OCI-LY7 (cell line): ENCODE measurements at regions not wholly inside any gene's neighbourhood (a gene's known extent, or its start where the extent isn't known, plus 50 kb on each side); places are given as distances from the start of the nearest gene placed in this dataset.

Source experiments
- BruUV-seq: library from RNA; stranded (reverse); fragments of 400-500 nt; replicated peaks from 2 replicates; lab custom pipeline; 2021; lab: Mats Ljungman, UMichigan
- CTCF ChIA-PET: fragments of 300-600 bp; sonication (Branson Sonifier 250); formaldehyde crosslinking; loops from one replicate; lab custom pipeline; 2022; ENCODE audit warnings: antibody characterized with exemption; ENCODE audit not compliant: unreplicated experiment; lab: Charles Lee
- POLR2A ChIA-PET: fragments of 300-600 bp; sonication (Branson Sonifier 250); formaldehyde crosslinking; loops from one replicate; lab custom pipeline; 2022; ENCODE audit warnings: antibody characterized with exemption; lab: Charles Lee
- DNase-seq: peaks from one replicate; pipeline ENCODE4 v3.0.0-alpha.2; 2015; ENCODE audit warnings: low spot score
- H2AFZ ChIP-seq: fragments of 200-600 bp; sonication (generic), shearing (Covaris generic); 2 replicates; pipeline ENCODE4 v1.6.1; 2014; ENCODE audit warnings: mild to moderate bottlenecking, antibody characterized with exemption, low read length, moderate library complexity
- H3K27ac ChIP-seq: fragments of 200-600 bp; sonication (generic); 2 replicates; pipeline ENCODE4 v1.5.1; 2014; ENCODE audit warnings: mixed run types, low read depth, mild to moderate bottlenecking, moderate library complexity, low read length, inconsistent platforms; ENCODE audit not compliant: poor library complexity, severe bottlenecking
- H3K36me3 ChIP-seq: fragments of 200-600 bp; sonication (generic); 2 replicates; pipeline ENCODE4 v1.6.1; 2014; ENCODE audit warnings: mild to moderate bottlenecking, antibody characterized with exemption, low read length, moderate library complexity, mixed read lengths; ENCODE audit not compliant: insufficient read depth
- H3K4me1 ChIP-seq: fragments of 200-600 bp; sonication (generic); 2 replicates; pipeline ENCODE4 v1.5.1; 2014; ENCODE audit warnings: mild to moderate bottlenecking, low read length; ENCODE audit not compliant: insufficient read depth, poor library complexity, severe bottlenecking
- H3K4me2 ChIP-seq: fragments of 200-600 bp; sonication (generic); 2 replicates; pipeline ENCODE4 v1.6.1; 2014; ENCODE audit warnings: mild to moderate bottlenecking, low read length
- H3K4me3 ChIP-seq: fragments of 200-600 bp; sonication (generic); 2 replicates; pipeline ENCODE4 v1.5.1; 2014; ENCODE audit warnings: mild to moderate bottlenecking, low read depth, low read length; ENCODE audit not compliant: poor library complexity, severe bottlenecking
- H3K79me2 ChIP-seq: fragments of 200-600 bp; sonication (generic); 2 replicates; pipeline ENCODE4 v1.6.1; 2016; ENCODE audit warnings: low read depth, mild to moderate bottlenecking, low read length, moderate library complexity, mixed read lengths; ENCODE audit not compliant: insufficient read depth
- H3K9me2 ChIP-seq: fragments of 200-600 bp; sonication (generic); 2 replicates; pipeline ENCODE4 v1.6.1; 2016; ENCODE audit warnings: mild to moderate bottlenecking, low read length, mixed read lengths; ENCODE audit not compliant: insufficient read depth
- H3K9me3 ChIP-seq: fragments of 200-600 bp; sonication (generic); 2 replicates; pipeline ENCODE4 v1.6.1; 2014; ENCODE audit warnings: mild to moderate bottlenecking, mixed run types, low read length, mixed read lengths
- H4K20me1 ChIP-seq: fragments of 200-600 bp; sonication (generic); 2 replicates; pipeline ENCODE4 v1.6.1; 2014; ENCODE audit warnings: mild to moderate bottlenecking, antibody characterized with exemption, low read length, moderate library complexity, mixed read lengths; ENCODE audit not compliant: insufficient read depth
- CTCF ChIP-seq: fragments of 200-600 bp; sonication (generic); conservative IDR thresholded peaks from 2 replicates; pipeline ENCODE4 v1.5.1; 2014; ENCODE audit warnings: mild to moderate bottlenecking, antibody characterized with exemption, low read length, moderate library complexity, mixed read lengths
- EZH2phosphoT487 ChIP-seq: fragments of 200-600 bp; sonication (generic); IDR thresholded peaks from 2 replicates; pipeline ENCODE4 v1.6.1; 2018; ENCODE audit warnings: low read depth, borderline replicate concordance, mild to moderate bottlenecking, mixed run types, antibody characterized with exemption, low read length, moderate library complexity, mixed read lengths
- intact Hi-C: fragments of 100-400 bp; cut with micrococcal nuclease; formaldehyde crosslinking; loops from one replicate; pipeline ENCODE4 v1.10.0; 2022; ENCODE audit not compliant: unreplicated experiment

- Histone ChIP-seq H3K36me3 (no peaks in the 10 kb centered on the region), H2AFZ (no peak overlapping the region), H3K4me3 (no peak overlapping the region), H4K20me1 (no peaks in the 10 kb centered on the region), H3K79me2 (no peaks in the 10 kb centered on the region), H3K4me1 (no peaks in the 10 kb centered on the region), H3K9me3 (no peaks in the 10 kb centered on the region), H3K27ac (no peak overlapping the region), H3K9me2 (no peaks in the 10 kb centered on the region), H3K4me2 (no peak overlapping the region)
- DNase-seq: no peak
- ChIA-PET POLR2A (no interaction called here), CTCF (no interaction called here)
- TF ChIP-seq CTCF: no peak
- TF ChIP-seq EZH2phosphoT487: no peak
- BruUV-seq: no TSS peak
- intact Hi-C loops: no loop called here
These were observed 66.5 kb upstream of the EN2 start for GRCh38 chr7:155391414-155391813.

GRCh38 chr7:155392726-155393570, 65.0 kb upstream of the EN2 start:
- Histone ChIP-seq H3K9me2 (no peaks in the 10 kb centered on the region), H3K4me3 (no peak overlapping the region), H3K27ac (no peak overlapping the region), H3K36me3 (no peaks in the 10 kb centered on the region), H3K79me2 (no peaks in the 10 kb centered on the region), H3K4me1 (no peaks in the 10 kb centered on the region), H4K20me1 (no peaks in the 10 kb centered on the region), H3K4me2 (no peak overlapping the region), H3K9me3 (no peaks in the 10 kb centered on the region), H2AFZ (no peak overlapping the region)
- no peak for DNase-seq
- TF ChIP-seq CTCF (no peak), EZH2phosphoT487 (no peak)
- BruUV-seq: no TSS peak
- ChIA-PET CTCF (no interaction called here), POLR2A (no interaction called here)
- intact Hi-C loops: no loop called here

- CTCF ChIA-PET: no interaction called here
- no TSS peak for BruUV-seq
- Histone ChIP-seq H3K4me1 (no peaks in the 10 kb centered on the region), H4K20me1 (no peaks in the 10 kb centered on the region), H2AFZ (no peak overlapping the region), H3K9me3 (no peaks in the 10 kb centered on the region), H3K27ac (no peak overlapping the region), H3K79me2 (no peaks in the 10 kb centered on the region), H3K9me2 (no peaks in the 10 kb centered on the region), H3K4me3 (no peak overlapping the region), H3K36me3 (no peaks in the 10 kb centered on the region), H3K4me2 (no peak overlapping the region)
- intact Hi-C loops: no loop called here
- TF ChIP-seq EZH2phosphoT487 (no peak), CTCF (no peak)
- no peak for DNase-seq
- POLR2A ChIA-PET: interaction anchor here (0.6 kb wide), 1 partner anchor 139 kb away, joined by 3 read pairs; no protein-coding TSS in a partner anchor
These were observed 63.5 kb upstream of the EN2 start for GRCh38 chr7:155394413-155394812.
